CD4-positive, alpha-beta T cell treated with Interleukin-21 for 1 hour (primary cell): ENCODE measurements at regions not wholly inside any gene's neighbourhood (a gene's known extent, or its start where the extent isn't known, plus 50 kb on each side); places are given as distances from the start of the nearest gene placed in this dataset.
"Not testable (repeated sequence)": the region's sequence is repeated elsewhere in the genome, so short reads cannot be mapped to it uniquely, and the experiment has no call there.

Source experiments
- DNase-seq: peaks from one replicate; pipeline ENCODE4 v3.0.0-alpha.2; 2020

DNA sequence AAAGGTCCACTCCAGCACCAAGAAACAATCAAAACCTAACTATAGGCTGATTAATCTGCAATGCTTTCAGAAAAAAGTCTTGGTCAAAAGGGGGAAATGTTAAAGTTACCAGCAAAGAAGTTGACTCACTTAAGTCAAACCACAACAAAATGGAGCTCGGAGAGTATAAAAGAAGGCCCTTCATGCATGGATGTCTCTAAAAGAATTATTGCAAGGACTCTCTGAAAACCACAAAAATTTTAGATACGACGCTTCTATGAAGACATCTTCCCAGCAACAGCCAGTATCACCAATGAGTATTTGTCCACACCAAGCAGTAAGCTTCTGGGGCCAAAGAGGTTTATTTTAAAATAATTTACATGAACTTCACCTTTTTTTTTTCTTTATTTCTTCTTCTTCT lies 1327.4 kb upstream of the CDH18 start:
- DNase-seq, result not testable (repeated sequence)

DNA sequence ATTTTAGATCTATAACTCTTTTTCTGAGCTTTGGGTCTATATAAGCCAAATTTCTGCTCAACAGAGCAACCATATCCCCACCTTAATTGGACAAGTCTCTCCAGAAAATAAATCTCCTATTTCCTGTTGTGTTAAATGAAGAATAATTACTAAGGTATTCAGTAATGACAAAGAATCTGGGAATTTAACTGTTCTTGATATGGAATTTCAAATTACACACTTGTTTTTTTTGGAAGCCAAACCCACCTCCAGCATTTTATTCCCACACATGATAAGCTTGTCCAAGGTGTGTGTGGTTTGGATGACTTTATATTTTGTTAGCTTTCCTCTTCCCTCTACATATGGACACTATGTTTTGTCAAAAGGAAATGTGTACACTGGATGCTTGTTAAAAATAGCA lies 1313.2 kb upstream of the CDH18 start:
- DNase-seq, result not testable (repeated sequence)

DNA sequence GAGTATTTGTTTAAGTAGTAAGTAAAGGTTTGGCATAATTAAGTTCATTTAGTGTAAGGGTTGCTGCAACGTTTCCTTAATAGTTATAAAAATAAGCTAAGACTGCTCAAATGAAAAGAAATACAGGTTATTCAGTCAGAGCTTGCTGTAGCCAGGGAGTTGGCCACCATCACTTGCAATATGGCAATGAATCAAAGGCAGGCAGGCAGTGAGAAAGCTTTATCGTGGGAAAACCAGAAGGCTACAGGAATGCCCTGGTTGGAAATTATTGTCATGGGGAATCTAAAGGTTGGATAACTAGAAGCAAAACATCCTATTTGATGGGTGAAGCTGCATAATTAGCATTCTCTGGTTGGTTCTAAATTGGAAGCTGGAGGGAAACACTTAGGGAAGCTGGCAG lies 1286.4 kb upstream of the CDH18 start:
- not testable (repeated sequence) for DNase-seq

DNA sequence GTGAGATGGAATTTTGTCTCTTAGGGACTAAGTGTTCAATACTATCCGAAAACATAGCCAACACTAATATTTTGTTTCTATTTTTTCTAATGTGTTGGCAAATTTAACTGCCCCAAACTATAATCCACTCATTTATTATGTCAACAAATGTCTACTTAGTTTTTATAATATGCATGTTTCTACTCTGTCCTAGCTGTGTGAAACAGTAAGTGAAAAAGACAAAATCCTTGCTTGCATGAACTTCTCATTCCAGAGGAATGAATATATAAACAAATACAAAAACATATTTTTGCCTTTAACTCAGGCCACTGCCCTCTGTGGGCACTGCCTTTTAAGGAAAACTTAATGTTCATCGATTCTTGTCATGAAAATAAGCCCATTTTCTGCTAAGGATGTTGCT lies 1275.4 kb upstream of the CDH18 start:
- DNase-seq, result no peak

DNA sequence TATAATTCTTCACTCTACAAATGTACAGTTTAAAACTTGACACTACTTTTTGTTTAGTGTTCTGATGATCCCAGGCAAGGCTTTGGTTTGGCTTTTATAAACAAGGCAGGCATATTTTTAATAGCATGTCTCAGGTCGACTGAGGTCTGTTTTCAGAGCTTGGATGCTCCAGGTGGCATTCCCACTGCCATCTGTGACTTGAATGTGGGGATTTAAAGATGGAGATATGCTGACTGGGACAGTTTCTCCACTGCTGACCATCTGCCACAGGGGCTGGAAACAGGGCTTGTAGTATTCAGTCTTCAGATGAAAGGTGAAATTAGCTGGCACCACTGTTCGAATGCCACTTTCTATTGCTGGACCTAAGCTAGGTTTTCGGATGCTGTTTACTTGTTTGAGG lies 1266.2 kb upstream of the CDH18 start:
- no peak for DNase-seq

DNA sequence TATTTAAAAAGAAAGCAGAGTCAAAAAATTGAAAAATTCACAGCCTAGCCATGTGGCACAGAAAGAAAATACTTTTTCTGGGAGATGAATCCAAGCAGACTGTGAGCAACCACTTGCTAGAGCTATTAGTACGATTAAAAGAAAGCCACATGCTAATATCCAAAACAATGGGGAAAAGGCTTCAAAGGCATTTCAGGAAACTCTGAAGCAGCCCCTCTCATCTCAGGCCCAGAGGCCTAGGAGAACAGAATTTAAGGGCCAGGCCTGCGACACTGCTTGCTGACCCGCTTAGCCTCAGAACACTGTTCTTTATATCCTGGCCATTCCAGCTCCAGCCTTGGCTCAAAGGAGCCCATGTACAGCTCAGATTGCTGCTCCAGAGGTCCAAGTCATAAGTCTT lies 1257.0 kb upstream of the CDH18 start:
- DNase-seq, result no peak

DNA sequence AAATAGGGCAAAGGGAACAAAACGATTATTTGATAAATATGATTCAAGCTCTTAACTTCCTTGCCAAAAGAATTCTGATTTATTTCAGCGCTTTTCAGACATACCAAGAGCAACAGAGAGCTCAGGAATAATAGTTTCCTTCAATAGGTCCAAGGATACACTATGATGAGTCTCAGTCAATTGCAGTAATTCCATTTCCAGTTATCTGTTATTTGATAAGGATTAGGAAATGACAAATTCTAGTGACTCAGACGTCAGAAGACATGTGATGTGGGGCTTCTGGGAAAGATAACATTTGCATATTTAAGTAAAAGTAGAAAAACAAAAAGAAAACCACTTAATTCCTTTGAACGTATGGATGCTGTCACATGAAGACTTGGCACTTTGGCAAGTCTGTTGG lies 1250.8 kb upstream of the CDH18 start:
- DNase-seq, result no peak

DNA sequence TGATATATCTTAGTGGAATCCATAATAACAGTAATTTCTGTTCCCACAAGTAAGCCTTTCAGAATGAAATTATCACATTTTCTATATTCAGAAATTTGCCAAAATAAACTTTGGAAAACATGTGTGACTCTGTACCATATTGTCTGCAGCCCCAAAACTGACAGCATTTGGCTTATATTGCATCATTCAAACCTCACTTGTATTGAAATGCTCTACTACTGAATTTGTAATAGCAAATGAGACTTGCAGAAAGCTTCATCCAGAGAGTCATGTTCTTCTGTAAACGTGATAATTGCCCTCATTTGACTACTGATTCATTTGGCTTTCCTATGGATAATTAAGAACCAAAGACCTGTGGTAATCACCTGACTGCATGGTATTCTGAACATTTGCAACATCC lies 1249.5 kb upstream of the CDH18 start:
- DNase-seq, result no peak

DNA sequence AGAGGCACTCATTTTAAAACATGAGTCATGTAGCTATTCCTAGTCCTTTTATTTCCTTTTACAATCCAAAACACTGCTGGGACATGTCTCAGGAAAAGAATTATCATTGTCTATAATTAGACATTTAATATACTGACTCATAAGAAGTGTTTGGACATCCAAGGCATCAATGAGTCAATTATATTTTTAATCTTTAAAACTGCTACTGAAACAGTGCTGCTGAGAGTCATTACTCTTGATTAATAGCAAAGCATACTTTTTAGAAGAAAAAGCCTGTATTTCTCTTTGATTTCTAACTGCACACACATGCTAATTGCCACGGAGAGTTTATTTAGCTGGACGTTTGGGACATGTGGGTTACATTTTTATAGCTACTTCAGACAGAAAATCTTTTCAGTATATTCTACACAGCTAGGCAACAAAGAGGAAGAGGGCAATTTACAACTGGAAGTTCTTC lies 1249.0 kb upstream of the CDH18 start:
- DNase-seq, result no peak

DNA sequence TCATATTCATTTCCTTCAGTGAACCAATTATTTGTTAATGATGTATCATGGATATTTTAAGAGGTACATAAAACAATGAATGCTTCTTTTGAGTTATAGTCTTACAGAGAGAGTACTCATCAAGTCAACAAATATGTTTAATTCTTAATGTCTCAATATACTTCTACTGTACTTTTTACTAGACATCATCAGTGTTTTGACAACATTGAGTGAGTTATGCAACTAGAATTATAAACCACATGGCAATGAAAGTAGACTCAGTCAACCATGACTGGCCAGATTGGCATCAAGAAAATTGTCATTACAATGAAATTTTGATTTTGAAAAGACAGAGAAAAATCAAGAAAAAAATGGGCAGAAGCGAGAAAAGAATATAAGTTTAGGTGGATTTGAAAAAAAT lies 1248.1 kb upstream of the CDH18 start:
- DNase-seq, result no peak

DNA sequence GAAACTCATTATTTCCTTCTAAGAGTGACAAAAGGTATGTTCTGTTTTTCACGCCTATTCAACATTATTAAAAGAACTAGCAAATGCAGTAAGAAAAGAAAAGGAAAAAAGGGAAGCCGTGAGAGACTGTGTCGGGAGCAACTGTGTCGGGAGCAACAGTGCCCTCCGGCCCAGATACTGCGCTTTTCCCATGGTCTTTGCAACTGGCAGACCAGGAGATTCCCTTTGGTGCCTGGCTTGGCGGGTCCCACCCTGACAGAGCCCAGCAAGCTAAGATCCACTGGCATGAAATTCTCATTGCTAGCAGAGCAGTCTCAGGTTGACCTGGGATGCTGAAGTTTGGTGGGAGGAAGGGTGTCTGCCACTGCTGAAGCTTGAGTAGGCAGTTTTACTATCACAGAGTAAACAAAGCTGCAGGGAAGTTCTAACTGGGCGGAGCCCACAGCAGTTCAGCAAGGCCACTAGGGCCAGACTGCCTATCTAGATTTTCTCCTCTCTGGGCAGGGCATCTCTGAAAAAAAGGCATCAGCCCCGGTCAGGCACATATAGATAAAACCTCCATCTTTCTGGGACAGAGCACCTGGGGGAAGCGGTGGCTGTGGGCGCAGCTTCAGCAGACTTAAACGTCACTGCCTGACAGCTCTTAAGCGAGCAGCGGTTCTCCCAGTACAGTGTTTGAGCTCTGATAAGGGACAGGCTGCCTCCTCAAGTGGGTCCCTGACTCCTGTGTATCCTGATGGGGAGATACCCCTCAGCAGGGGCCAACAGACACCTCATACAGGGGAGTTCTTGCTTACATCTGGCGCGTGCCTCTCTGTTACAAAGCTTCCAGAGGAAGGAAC lies 1237.4 kb upstream of the CDH18 start:
- DNase-seq, result no peak

DNA sequence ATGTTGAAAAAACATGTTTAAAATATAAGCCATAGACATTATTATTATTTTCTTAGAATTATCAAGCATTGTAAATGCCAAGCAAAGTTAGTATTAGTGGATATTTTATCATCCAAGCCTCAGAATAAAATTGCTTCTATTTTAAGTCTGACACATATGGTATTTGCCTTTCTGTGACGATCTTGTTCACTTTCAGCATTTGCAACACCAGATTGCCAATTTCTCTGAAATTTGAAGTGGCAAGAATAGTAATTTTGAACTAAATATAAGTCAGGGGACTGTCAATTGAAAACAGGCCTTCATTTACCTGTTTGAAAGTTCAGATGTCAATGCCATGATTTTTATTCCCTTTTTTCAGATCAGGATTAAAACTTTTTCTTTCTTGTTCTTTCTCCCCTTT lies 1233.6 kb upstream of the CDH18 start:
- DNase-seq, result no peak

DNA sequence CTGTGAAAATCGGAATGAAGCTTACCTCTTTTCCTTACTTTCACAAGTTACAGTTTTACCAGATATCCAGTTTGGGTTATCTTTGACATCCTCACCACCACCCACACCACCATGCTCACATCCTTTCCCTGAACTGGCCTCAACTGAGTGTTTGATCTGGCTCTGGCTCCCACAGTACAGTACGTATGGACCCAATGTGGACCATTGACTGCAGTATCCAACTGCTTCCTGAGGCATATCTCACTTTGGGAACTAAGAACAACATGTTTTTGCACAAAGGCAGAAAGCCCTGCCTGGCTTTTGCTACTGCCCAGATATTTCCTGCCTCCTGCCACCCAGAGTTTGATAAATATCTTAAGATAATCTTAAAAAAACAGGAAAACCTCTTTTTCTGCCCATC lies 1232.0 kb upstream of the CDH18 start:
- DNase-seq, result no peak

DNA sequence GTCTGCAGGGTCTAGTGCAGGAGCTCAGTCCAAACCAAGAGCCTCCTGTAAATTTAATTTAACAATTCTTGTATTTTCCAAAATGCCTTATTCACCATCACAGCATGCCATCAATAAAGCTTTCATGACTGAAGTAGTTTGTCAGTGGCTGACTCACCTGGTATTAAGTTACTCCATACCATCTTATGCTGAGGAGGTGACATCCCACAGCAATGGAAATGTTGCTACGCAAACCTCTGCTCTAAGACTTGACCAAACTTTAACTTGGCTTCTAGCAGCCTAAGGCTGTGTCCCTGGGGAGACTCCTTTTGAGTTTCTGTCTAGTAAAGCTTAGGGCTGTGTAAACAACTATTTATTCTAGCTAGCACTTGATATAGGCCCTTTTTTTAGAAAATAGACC lies 1231.3 kb upstream of the CDH18 start:
- DNase-seq, result no peak

DNA sequence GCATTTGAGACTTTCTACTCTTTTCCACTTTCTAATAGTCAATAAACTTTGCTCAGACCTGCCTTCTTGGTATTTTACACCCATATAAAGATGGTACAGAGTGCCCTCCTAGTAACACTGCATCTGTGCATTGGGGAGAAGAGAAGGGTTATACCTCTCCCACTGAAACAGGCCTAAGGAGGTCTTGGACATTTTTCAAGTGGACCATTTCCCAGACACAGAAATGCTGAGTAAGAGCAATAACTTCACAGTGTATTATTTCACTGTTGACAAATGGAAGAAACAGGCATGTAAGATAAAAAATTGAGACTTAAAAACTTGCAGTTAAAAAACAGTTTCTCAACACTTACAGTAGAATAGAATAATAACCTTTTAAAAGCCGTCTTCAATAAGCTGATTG lies 1224.0 kb upstream of the CDH18 start:
- no peak for DNase-seq

DNA sequence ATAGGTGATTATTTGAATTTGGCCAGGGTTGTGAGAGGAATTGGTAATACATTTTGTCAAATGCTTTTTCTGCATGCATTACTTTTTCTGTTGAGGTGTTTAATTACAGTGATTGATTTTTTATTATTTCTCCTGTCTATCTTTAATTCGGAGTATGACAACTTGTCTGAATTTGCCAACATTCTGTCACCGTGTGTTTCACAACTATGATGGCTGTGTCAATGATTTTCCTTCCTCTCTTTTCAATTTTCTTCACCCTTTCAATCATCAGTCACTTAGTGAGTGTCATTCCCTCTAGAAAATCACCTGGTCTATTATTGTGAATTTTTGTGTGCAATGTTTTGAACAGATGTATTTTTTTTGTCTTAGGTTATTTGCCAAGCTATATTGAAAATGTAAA lies 1221.4 kb upstream of the CDH18 start:
- DNase-seq, result no peak

DNA sequence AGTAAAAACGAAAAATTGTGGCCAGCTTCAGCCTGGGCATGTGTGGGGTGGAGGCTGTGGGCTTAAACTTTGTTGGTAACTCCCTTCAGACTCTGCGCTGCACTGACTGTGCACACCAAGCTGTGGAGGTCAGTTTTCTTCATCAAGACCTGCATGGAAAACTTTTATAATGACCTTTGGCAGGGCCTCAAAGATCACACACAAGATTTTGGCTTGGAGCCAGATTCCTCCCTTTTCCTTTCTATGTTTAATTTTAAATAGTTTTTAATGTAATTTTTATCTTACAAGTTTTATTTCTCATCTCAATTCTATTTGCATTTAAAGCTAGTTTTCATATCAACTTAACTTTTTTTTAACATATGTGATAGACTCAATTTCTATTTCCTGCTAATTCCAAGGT lies 1211.1 kb upstream of the CDH18 start:
- no peak for DNase-seq

DNA sequence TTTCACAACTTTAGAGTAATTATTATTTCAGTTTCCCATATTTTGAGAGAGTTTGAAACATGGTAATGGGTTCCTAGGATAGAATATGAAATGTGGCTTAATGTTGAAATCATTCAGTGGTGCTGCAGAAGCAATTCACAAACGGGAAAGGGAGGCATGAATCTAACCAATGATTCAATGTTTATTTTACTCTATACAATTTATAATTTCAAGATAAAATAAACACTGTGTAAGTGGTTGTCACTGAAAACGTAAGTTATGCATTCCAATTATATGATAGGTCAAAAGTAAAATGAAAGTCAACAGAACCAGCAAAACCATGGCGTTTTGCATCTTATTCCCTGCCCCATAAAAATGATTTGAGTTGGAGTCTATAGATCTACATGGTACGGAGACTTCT lies 1207.1 kb upstream of the CDH18 start:
- no peak for DNase-seq

DNA sequence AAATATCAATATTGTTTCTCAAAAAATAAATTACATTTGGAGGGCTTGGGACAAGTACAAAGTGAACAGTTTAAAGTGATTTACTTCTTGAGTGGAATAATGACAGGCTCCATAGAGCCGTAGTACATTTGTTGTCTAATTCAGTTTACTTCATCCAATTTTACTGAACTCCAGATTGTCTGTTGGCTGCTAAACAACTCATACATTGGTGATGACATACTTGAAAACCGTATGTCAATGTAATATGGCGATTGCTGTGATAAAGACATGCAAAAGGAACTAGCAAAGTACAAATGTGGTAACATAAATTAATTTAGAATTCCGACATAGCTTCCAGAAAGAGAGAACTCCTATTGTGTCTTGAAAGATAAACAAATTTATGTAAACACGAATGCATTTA lies 1197.5 kb upstream of the CDH18 start:
- DNase-seq, result no peak

DNA sequence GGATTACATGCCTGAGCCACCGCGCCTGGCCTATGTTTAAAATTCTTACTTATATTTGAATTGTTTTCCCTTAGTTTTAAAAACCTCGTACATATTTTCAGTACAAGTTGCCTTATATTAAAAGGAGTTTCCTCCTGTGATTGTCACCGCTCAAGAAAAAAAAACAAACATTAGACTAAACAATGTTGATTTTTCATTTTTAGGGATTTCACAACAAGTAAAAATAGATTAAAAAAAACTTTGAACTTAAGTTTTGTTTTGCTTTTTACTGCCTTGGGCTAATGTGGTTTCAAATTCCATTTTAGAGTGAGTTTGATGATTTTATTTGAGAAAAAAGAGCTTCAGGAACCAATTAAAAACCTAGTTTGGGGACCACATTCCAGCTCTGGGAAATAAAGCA lies 1196.6 kb upstream of the CDH18 start:
- DNase-seq, result no peak

DNA sequence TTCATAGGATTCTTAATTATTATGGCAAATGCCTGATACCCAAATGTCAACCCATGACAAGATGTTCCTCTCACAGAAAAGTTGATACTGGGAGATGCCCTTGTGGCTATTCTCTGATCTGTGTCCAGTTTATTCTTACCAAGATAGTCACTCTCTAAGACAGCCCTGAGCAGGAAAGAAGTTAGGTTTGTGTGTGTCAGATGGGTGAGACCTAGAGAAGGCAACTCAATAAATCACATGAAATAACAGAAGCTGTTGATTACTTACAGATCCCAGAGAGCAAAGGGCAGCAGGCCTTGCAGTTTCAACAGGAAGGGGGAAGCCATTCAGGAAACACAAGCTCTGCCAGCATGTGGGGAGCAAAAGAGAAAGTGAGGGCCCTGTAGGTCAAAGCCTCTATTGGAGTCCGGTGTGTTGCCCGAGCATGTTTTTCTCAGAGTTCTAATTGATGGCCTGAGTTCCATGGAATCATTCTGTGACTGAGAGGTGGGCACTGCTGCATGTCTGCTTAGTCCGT lies 1193.7 kb upstream of the CDH18 start:
- no peak for DNase-seq

DNA sequence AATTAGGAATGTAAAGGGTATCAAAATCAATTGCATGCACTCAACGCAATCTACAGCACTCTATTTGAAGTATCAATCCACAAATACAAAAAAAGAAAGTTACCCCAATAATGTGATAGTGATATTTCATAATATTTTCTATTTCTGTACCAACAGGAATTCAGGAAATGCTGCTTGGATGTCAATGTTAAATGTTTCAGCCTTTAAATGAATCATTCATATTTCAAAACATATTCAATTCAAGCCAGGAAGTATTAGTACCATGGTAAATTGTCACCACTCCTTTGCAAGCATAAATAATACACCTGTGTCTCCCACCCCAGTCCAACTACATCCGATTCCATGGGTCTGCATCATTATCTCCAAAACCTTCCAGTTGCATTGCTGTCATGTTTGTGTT lies 1185.5 kb upstream of the CDH18 start:
- DNase-seq, result no peak

DNA sequence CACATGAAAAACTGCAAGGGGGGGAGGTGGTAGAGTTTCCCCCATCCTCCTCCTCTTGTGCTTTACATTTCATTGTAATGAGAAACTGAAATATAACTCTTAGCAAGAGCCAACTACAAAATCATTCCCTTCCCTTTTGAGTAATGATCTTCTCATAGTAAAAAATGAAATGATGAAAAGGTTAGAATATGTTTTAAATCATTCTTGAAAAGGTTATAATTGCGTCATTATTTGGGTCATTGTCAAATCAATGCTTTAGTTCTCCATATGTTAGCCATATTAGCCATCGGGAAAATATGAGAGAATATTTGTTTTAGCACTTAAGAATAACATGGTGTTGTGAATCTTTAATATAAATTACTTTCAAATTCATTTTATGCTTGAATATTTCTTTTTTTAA lies 1185.0 kb upstream of the CDH18 start:
- no peak for DNase-seq

DNA sequence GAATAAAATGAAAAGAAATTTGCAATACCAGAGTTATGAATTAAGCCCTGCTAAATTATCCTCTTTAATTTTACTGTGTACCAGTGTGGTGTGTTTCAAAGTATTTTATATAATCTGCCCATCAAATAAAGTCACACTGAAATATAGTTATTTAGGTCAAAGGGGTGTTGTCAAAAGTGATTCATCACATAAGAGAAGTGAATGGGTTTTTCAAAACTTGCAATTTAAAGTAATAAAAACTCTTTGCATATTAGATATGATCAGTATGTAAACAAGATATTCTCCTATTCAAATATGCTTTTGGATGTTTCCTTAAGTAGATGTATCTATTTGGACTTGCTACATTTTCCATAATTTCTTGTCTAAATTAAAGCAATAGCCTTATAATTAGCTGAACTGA lies 1183.0 kb upstream of the CDH18 start:
- no peak for DNase-seq

DNA sequence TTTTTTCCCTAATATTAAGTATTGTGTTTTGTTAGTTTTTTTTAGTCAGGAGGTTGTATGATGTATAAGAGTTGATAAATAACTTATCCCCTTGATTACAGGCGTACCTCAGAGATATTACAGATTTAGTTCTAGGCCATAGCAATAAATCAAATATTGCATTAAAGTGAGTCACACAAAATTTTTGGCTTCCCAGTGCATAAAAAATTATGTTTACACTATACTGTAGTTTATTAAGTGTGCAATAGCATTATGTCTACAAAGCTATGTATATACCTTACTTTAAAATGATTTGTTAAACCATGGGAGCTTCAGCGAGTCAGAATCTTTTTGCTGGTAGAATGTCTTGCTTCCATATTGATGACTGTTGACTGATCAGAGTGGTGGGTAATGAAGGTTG lies 1180.6 kb upstream of the CDH18 start:
- no peak for DNase-seq
